Tibial nerve (tissue), 4 donors: ENCODE measurements at regions not wholly inside any gene's neighbourhood (a gene's known extent, or its start where the extent isn't known, plus 50 kb on each side); places are given as distances from the start of the nearest gene placed in this dataset.

ENCODE experiments used
- DNase-seq, 2 donors: peaks; one replicate each; pipeline ENCODE4 v3.0.0-alpha.2; 2019; ENCODE audit warnings: low spot score in 2 of 2
- H3K27ac ChIP-seq, 4 donors: fragments of 200-600 bp; sonication (generic) in 3 of 4; one replicate each; pipeline ENCODE4 v1.5.1; 2017 to 2019; ENCODE audit warnings: mild to moderate bottlenecking in 1 of 4
- H3K27me3 ChIP-seq, 2 donors: fragments of 200-600 bp; sonication (generic) in 1 of 2; one replicate each; pipeline versions ENCODE4 v1.5.1 to v1.6.0; 2017 to 2019
- H3K36me3 ChIP-seq, 3 donors: fragments of 200-600 bp; sonication (generic); one replicate each; pipeline ENCODE4 v1.5.1; 2018 to 2019
- H3K4me1 ChIP-seq, 4 donors: fragments of 200-600 bp; sonication (generic) in 3 of 4; one replicate each; pipeline ENCODE4 v1.5.1; 2017 to 2019
- H3K4me3 ChIP-seq, 4 donors: fragments of 200-600 bp; sonication (generic) in 3 of 4; one replicate each; pipeline ENCODE4 v1.5.1; 2017 to 2019; ENCODE audit warnings: mild to moderate bottlenecking in 1 of 4, moderate library complexity in 1 of 4
- H3K9me3 ChIP-seq, 4 donors: fragments of 200-600 bp; sonication (generic) in 3 of 4; one replicate each; pipeline ENCODE4 v1.5.1; 2017 to 2019
- CTCF ChIP-seq, 5 experiments: fragments of 200-600 bp in 3 of 5; fragments of 450-650 bp in 2 of 5; sonication (generic) in 3 of 5; IDR thresholded peaks; one replicate each; pipeline ENCODE4 v1.5.1; 2016 to 2019; ENCODE audit warnings: antibody characterized with exemption in 5 of 5, mild to moderate bottlenecking in 3 of 5, moderate library complexity in 2 of 5
- EP300 ChIP-seq, 2 donors: sonication (generic); formaldehyde crosslinking; IDR thresholded peaks; one replicate each; pipeline ENCODE4 v1.6.1; 2017; ENCODE audit warnings: antibody characterized with exemption in 2 of 2, mild to moderate bottlenecking in 1 of 2
- POLR2A ChIP-seq, 2 donors: fragments of 450-650 bp; IDR thresholded peaks; one replicate each; pipeline ENCODE4 v1.6.1; 2017; ENCODE audit warnings: antibody characterized with exemption in 2 of 2, mild to moderate bottlenecking in 2 of 2, moderate library complexity in 2 of 2
- WGBS, 2 donors: methylation state at CpG; one replicate each; pipeline ENCODE4 v1.1.5; 2018; 5-methylcytosine and 5-hydroxymethylcytosine counted together

GRCh38 chr4:153927451-153927850 is 138.6 kb upstream of the SFRP2 start:
- no peak for DNase-seq
- Histone ChIP-seq H3K36me3 (no peaks in the 10 kb centered on the region), H3K27ac (no peak overlapping the region), H3K4me1 (peaks cover 0 to 16% (median 0%) of the 10 kb centered on the region in 4 donors), H3K27me3 (no peaks in the 10 kb centered on the region), H3K4me3 (no peak overlapping the region), H3K9me3 (no peaks in the 10 kb centered on the region)
- whole genome bisulfite sequencing, 2 donors: 75 to 80% methylated on average over 5 of the region's 5 CpGs
- TF ChIP-seq CTCF (IDR thresholded peaks at IDR 0.05) (no peak), EP300 (IDR thresholded peaks at IDR 0.05) (no peak), POLR2A (IDR thresholded peaks at IDR 0.05) (no peak)

GRCh38 chr4:153922148-153922547 is 133.3 kb upstream of the SFRP2 start:
- Histone ChIP-seq H3K27ac (no peak overlapping the region), H3K36me3 (no peaks in the 10 kb centered on the region), H3K9me3 (no peaks in the 10 kb centered on the region), H3K27me3 (no peaks in the 10 kb centered on the region), H3K4me1 (no peaks in the 10 kb centered on the region), H3K4me3 (no peak overlapping the region)
- DNase-seq: no peak
- 70 to 73% methylated on average over 2 of the region's 2 CpGs for WGBS, 2 donors
- no peak for TF ChIP-seq POLR2A (IDR thresholded peaks at IDR 0.05)

- no peaks in the 10 kb centered on the region for H3K36me3 ChIP-seq
- H3K9me3 ChIP-seq: no peaks in the 10 kb centered on the region
- H3K4me3 ChIP-seq: no peak overlapping the region
- peak in 1 of 2 donors; percentile 19 for TF ChIP-seq EP300 (IDR thresholded peaks at IDR 0.05)
- no peak for TF ChIP-seq POLR2A (IDR thresholded peaks at IDR 0.05)
- no peak for TF ChIP-seq CTCF (IDR thresholded peaks at IDR 0.05)
- H3K27ac ChIP-seq: no peak overlapping the region
- no peaks in the 10 kb centered on the region for H3K4me1 ChIP-seq
- no peaks in the 10 kb centered on the region for H3K27me3 ChIP-seq
- no peak for DNase-seq
- WGBS, 2 donors: 83 to 84% methylated on average over 3 of the region's 3 CpGs
Observed at GRCh38 chr4:153919667-153920066, 130.8 kb upstream of the SFRP2 start.

GRCh38 chr4:153916273-153916755 is 127.4 kb upstream of the SFRP2 start:
- 84 to 86% methylated on average over 5 of the region's 5 CpGs for WGBS, 2 donors
- H3K4me1 ChIP-seq: no peaks in the 10 kb centered on the region

GRCh38 chr4:153912301-153912700 is 123.4 kb upstream of the SFRP2 start:
- DNase-seq: no peak
- H3K4me3 ChIP-seq: no peak overlapping the region
- no peaks in the 10 kb centered on the region for H3K36me3 ChIP-seq
- H3K9me3 ChIP-seq: no peaks in the 10 kb centered on the region
- H3K27me3 ChIP-seq: no peaks in the 10 kb centered on the region
- H3K27ac ChIP-seq: no peak overlapping the region
- H3K4me1 ChIP-seq: no peaks in the 10 kb centered on the region
- TF ChIP-seq EP300 (IDR thresholded peaks at IDR 0.05) (no peak), POLR2A (IDR thresholded peaks at IDR 0.05) (no peak), CTCF (IDR thresholded peaks at IDR 0.05) (no peak)

More at GRCh38 chr4:153916273-153916755, 127.4 kb upstream of the SFRP2 start:
- Histone ChIP-seq H3K4me3 (no peak overlapping the region), H3K27me3 (no peaks in the 10 kb centered on the region), H3K36me3 (no peaks in the 10 kb centered on the region), H3K27ac (no peak overlapping the region), H3K9me3 (no peaks in the 10 kb centered on the region)
- DNase-seq: no peak
- no peak for TF ChIP-seq EP300 (IDR thresholded peaks at IDR 0.05)
- no peak for TF ChIP-seq CTCF (IDR thresholded peaks at IDR 0.05)
- no peak for TF ChIP-seq POLR2A (IDR thresholded peaks at IDR 0.05)

- H3K9me3 ChIP-seq: no peaks in the 10 kb centered on the region
- no peak overlapping the region for H3K4me3 ChIP-seq
- no peaks in the 10 kb centered on the region for H3K4me1 ChIP-seq
- no peak overlapping the region for H3K27ac ChIP-seq
- TF ChIP-seq EP300 (IDR thresholded peaks at IDR 0.05) (no peak), CTCF (IDR thresholded peaks at IDR 0.05) (no peak), POLR2A (IDR thresholded peaks at IDR 0.05) (no peak)
- no peaks in the 10 kb centered on the region for H3K27me3 ChIP-seq
- no peak for DNase-seq
- no peaks in the 10 kb centered on the region for H3K36me3 ChIP-seq
- 51 to 60% methylated on average over 1 of the region's 1 CpG for WGBS, 2 donors
Observed at GRCh38 chr4:153909672-153910071, 120.8 kb upstream of the SFRP2 start.
